Ishikawa (cell line): ENCODE measurements at regions not wholly inside any gene's neighbourhood (a gene's known extent, or its start where the extent isn't known, plus 50 kb on each side); places are given as distances from the start of the nearest gene placed in this dataset.

ENCODE experiments used
- CEBPB ChIP-seq: IDR thresholded peaks from 2 replicates; pipeline ENCODE4 v1.6.1; 2012
- CREB1 ChIP-seq: IDR thresholded peaks from 2 replicates; pipeline ENCODE4 v1.6.1; 2012; ENCODE audit warnings: low read depth
- EGR1 ChIP-seq: IDR thresholded peaks from 2 replicates; pipeline ENCODE4 v1.6.1; 2012
- EP300 ChIP-seq: IDR thresholded peaks from 2 replicates; pipeline ENCODE4 v1.6.1; 2012; ENCODE audit warnings: borderline replicate concordance
- FOXM1 ChIP-seq: IDR thresholded peaks from 2 replicates; pipeline ENCODE4 v1.6.1; 2012; ENCODE audit warnings: low read depth, borderline replicate concordance
- MAX ChIP-seq: IDR thresholded peaks from 2 replicates; pipeline ENCODE4 v1.6.1; 2012
- NFIC ChIP-seq: IDR thresholded peaks from 2 replicates; pipeline ENCODE4 v1.6.1; 2012
- RAD21 ChIP-seq: IDR thresholded peaks from 2 replicates; pipeline ENCODE4 v1.6.1; 2012; ENCODE audit warnings: low read depth
- REST ChIP-seq: IDR thresholded peaks from 2 replicates; pipeline ENCODE4 v1.6.1; 2012; ENCODE audit warnings: low read depth, mild to moderate bottlenecking
- TAF1 ChIP-seq: IDR thresholded peaks from 2 replicates; pipeline ENCODE4 v1.6.1; 2012; ENCODE audit warnings: low read depth, mild to moderate bottlenecking
- TCF12 ChIP-seq: IDR thresholded peaks from 2 replicates; pipeline ENCODE4 v1.6.1; 2012; ENCODE audit warnings: low read depth
- TEAD4 ChIP-seq: IDR thresholded peaks from 2 replicates; pipeline ENCODE4 v1.6.1; 2012
- USF1 ChIP-seq: IDR thresholded peaks from 2 replicates; pipeline ENCODE4 v1.6.1; 2012
- YY1 ChIP-seq: IDR thresholded peaks from 2 replicates; pipeline ENCODE4 v1.6.1; 2012; ENCODE audit warnings: low read depth
- ZBTB7A ChIP-seq: IDR thresholded peaks from 2 replicates; pipeline ENCODE4 v1.6.1; 2012; ENCODE audit warnings: low read depth

GRCh38 chr4:42315231-42315630 lies 82.1 kb upstream of the SHISA3 start:
- TF ChIP-seq USF1 (no peak), MAX (no peak), NFIC (no peak), REST (no peak), CREB1 (no peak), FOXM1 (no peak), EP300 (no peak), CEBPB (no peak), RAD21 (no peak), TEAD4 (no peak), TAF1 (no peak), EGR1 (no peak), ZBTB7A (no peak), YY1 (no peak), TCF12 (no peak)

GRCh38 chr4:42320822-42321388 lies 76.4 kb upstream of the SHISA3 start:
- no peak for TF ChIP-seq NFIC
- no peak for TF ChIP-seq YY1
- TF ChIP-seq USF1, result no peak
- TF ChIP-seq EP300, result no peak
- TF ChIP-seq TEAD4, result no peak
- no peak for TF ChIP-seq CREB1
- TF ChIP-seq TCF12, result no peak
- no peak for TF ChIP-seq EGR1
- no peak for TF ChIP-seq ZBTB7A
- no peak for TF ChIP-seq CEBPB
- no peak for TF ChIP-seq TAF1
- no peak for TF ChIP-seq FOXM1
- no peak for TF ChIP-seq MAX
- no peak for TF ChIP-seq REST
- no peak for TF ChIP-seq RAD21

GRCh38 chr4:42326040-42326439 lies 71.2 kb upstream of the SHISA3 start:
- TF ChIP-seq CEBPB (no peak), EGR1 (no peak), NFIC (no peak), REST (no peak), USF1 (no peak), TCF12 (no peak), TEAD4 (no peak), CREB1 (no peak), ZBTB7A (no peak), FOXM1 (no peak), YY1 (no peak), EP300 (no peak), TAF1 (no peak), RAD21 (no peak), MAX (no peak)

GRCh38 chr4:42326524-42326923 lies 70.8 kb upstream of the SHISA3 start:
- TF ChIP-seq REST, result no peak
- no peak for TF ChIP-seq CEBPB
- TF ChIP-seq RAD21, result no peak
- TF ChIP-seq TCF12, result no peak
- TF ChIP-seq USF1, result no peak
- TF ChIP-seq TAF1, result no peak
- TF ChIP-seq CREB1, result no peak
- TF ChIP-seq YY1, result no peak
- no peak for TF ChIP-seq FOXM1
- no peak for TF ChIP-seq ZBTB7A
- TF ChIP-seq EGR1, result no peak
- no peak for TF ChIP-seq TEAD4
- TF ChIP-seq NFIC, result no peak
